PC-9 (cell line): ENCODE measurements at regions not wholly inside any gene's neighbourhood (a gene's known extent, or its start where the extent isn't known, plus 50 kb on each side); places are given as distances from the start of the nearest gene placed in this dataset.
"Not testable (repeated sequence)": the region's sequence is repeated elsewhere in the genome, so short reads cannot be mapped to it uniquely, and the experiment has no call there.

Experiments
- BruUV-seq: library from RNA; stranded (reverse); fragments of 400-500 nt; replicated peaks from 2 replicates; lab custom pipeline; 2021; lab: Mats Ljungman, UMichigan
- CTCF ChIA-PET: fragments of 300-600 bp; sonication (Branson Sonifier 250); formaldehyde crosslinking; loops from one replicate; lab custom pipeline; 2022; ENCODE audit warnings: antibody characterized with exemption; lab: Charles Lee
- POLR2A ChIA-PET: fragments of 300-600 bp; sonication (Branson Sonifier 250); formaldehyde crosslinking; loops from one replicate; lab custom pipeline; 2022; ENCODE audit warnings: antibody characterized with exemption; ENCODE audit not compliant: unreplicated experiment; lab: Charles Lee
- DNase-seq, 2 experiments: peaks; one replicate each; pipeline versions ENCODE4 v3.0.0 to v3.0.0-alpha.2; 2015 to 2022; ENCODE audit warnings: mixed read lengths in 1 of 2
- H2AFZ ChIP-seq: fragments of 200-600 bp; sonication (generic); 2 replicates; pipeline ENCODE4 v1.8.1; 2017; ENCODE audit warnings: antibody characterized with exemption
- H3F3A ChIP-seq: fragments of 200-600 bp; sonication (generic); 2 replicates; pipeline ENCODE4 v1.8.1; 2017; ENCODE audit warnings: antibody characterized with exemption, mild to moderate bottlenecking, low read depth; ENCODE audit not compliant: insufficient read depth
- H3K27ac ChIP-seq: fragments of 200-600 bp; sonication (generic); 2 replicates; pipeline ENCODE4 v1.6.1; 2016; ENCODE audit warnings: mixed run types
- H3K27me3 ChIP-seq: fragments of 200-600 bp; sonication (generic); 2 replicates; pipeline ENCODE4 v1.6.1; 2016; ENCODE audit warnings: low read depth, mixed run types; ENCODE audit not compliant: insufficient read depth
- H3K36me3 ChIP-seq: fragments of 200-600 bp; sonication (generic); 2 replicates; pipeline ENCODE4 v1.6.1; 2016; ENCODE audit warnings: low read depth, mixed run types
- H3K4me1 ChIP-seq: fragments of 200-600 bp; sonication (generic); replicated peaks from 2 replicates; pipeline ENCODE4 v1.6.1; 2016; ENCODE audit warnings: mixed run types; ENCODE audit not compliant: insufficient read depth
- H3K4me2 ChIP-seq: fragments of 200-600 bp; sonication (generic); 2 replicates; pipeline ENCODE4 v1.6.1; 2017; ENCODE audit warnings: mixed run types
- H3K4me3 ChIP-seq: fragments of 200-600 bp; sonication (generic); 2 replicates; pipeline ENCODE4 v1.6.1; 2016; ENCODE audit warnings: mixed run types
- H3K79me2 ChIP-seq: fragments of 200-600 bp; sonication (generic); 2 replicates; pipeline ENCODE4 v1.6.1; 2017; ENCODE audit warnings: low read depth, mixed run types
- H3K9me2 ChIP-seq: fragments of 200-600 bp; sonication (generic); 2 replicates; pipeline ENCODE4 v1.8.1; 2017; ENCODE audit warnings: mild to moderate bottlenecking; ENCODE audit not compliant: insufficient read depth
- H3K9me3 ChIP-seq: fragments of 200-600 bp; sonication (generic); 2 replicates; pipeline ENCODE4 v1.8.1; 2016; ENCODE audit warnings: low read depth; ENCODE audit not compliant: insufficient read depth
- H4K20me1 ChIP-seq: fragments of 200-600 bp; sonication (generic); 2 replicates; pipeline ENCODE4 v1.8.1; 2017; ENCODE audit not compliant: insufficient read depth
- CTCF ChIP-seq: fragments of 200-600 bp; sonication (generic); conservative IDR thresholded peaks from 2 replicates; pipeline ENCODE4 v1.6.1; 2017; ENCODE audit warnings: mixed run types, antibody characterized with exemption, mild to moderate bottlenecking, moderate library complexity
- EZH2 ChIP-seq: fragments of 200-600 bp; sonication (generic); IDR thresholded peaks from 2 replicates; pipeline ENCODE4 v1.8.0; 2017; ENCODE audit warnings: antibody characterized with exemption, low read depth
- intact Hi-C: fragments of 100-400 bp; cut with micrococcal nuclease; formaldehyde crosslinking; loops from one replicate; pipeline ENCODE4 v1.10.0; 2022; ENCODE audit not compliant: unreplicated experiment

- Histone ChIP-seq H4K20me1 (no peaks in the 10 kb centered on the region), H3K4me3 (no peak overlapping the region), H3K36me3 (no peaks in the 10 kb centered on the region), H3K4me2 (no peak overlapping the region), H3K27ac (no peak overlapping the region), H3F3A (no peaks in the 10 kb centered on the region), H3K79me2 (no peaks in the 10 kb centered on the region), H3K27me3 (peaks cover 31% of the 10 kb centered on the region), H3K4me1 (no peaks in the 10 kb centered on the region), H2AFZ (no peak overlapping the region), H3K9me3 (no peaks in the 10 kb centered on the region), H3K9me2 (no peaks in the 10 kb centered on the region)
- DNase-seq = no peak
- intact Hi-C loops = no loop called here
- no TSS peak for BruUV-seq
- POLR2A ChIA-PET = no interaction called here
- CTCF ChIA-PET = no interaction called here
- no peak for TF ChIP-seq EZH2
- TF ChIP-seq CTCF = no peak
Measured at GRCh38 chr16:25366078-25366477, 108.4 kb upstream of the ZKSCAN2 start.

- not testable (repeated sequence) for H3K9me3 ChIP-seq, H3K4me2 ChIP-seq
Measured at GRCh38 chr16:25359516-25359915, 101.9 kb upstream of the ZKSCAN2 start.

GRCh38 chr16:25344006-25344405, 86.4 kb upstream of the ZKSCAN2 start:
- Histone ChIP-seq H3K4me2 (no peak overlapping the region), H3K4me3 (no peak overlapping the region), H3K27me3 (peaks cover 16% of the 10 kb centered on the region; the same call in 1 of the 2 replicates), H3K27ac (no peak overlapping the region), H3K79me2 (no peaks in the 10 kb centered on the region), H3F3A (no peaks in the 10 kb centered on the region), H3K4me1 (no peaks in the 10 kb centered on the region), H2AFZ (no peak overlapping the region), H3K9me3 (no peaks in the 10 kb centered on the region), H3K36me3 (no peaks in the 10 kb centered on the region), H4K20me1 (no peaks in the 10 kb centered on the region), H3K9me2 (no peaks in the 10 kb centered on the region; the same call in 1 of the 2 replicates)
- intact Hi-C loops = no loop called here
- POLR2A ChIA-PET = no interaction called here
- CTCF ChIA-PET = no interaction called here
- DNase-seq = no peak
- BruUV-seq = no TSS peak
- no peak for TF ChIP-seq CTCF
- no peak for TF ChIP-seq EZH2

More at GRCh38 chr16:25359516-25359915, 101.9 kb upstream of the ZKSCAN2 start:
- H3K4me1 ChIP-seq, H4K20me1 ChIP-seq, H3K4me3 ChIP-seq, CTCF ChIA-PET, DNase-seq, H3K27me3 ChIP-seq, H3K79me2 ChIP-seq, H3F3A ChIP-seq, POLR2A ChIA-PET, H3K9me2 ChIP-seq, H2AFZ ChIP-seq, BruUV-seq, H3K27ac ChIP-seq, H3K36me3 ChIP-seq, intact Hi-C loops: not testable (repeated sequence)

- Histone ChIP-seq H3K27me3 (peaks cover 22% of the 10 kb centered on the region; the same call in 1 of the 2 replicates), H3K9me2 (no peaks in the 10 kb centered on the region; the same call in 1 of the 2 replicates), H3K27ac (no peak overlapping the region), H3K79me2 (no peaks in the 10 kb centered on the region), H2AFZ (no peak overlapping the region), H3K4me3 (no peak overlapping the region), H3K4me2 (no peak overlapping the region), H3K36me3 (no peaks in the 10 kb centered on the region), H3K9me3 (no peaks in the 10 kb centered on the region), H3F3A (no peaks in the 10 kb centered on the region), H4K20me1 (no peaks in the 10 kb centered on the region), H3K4me1 (no peaks in the 10 kb centered on the region)
- ChIA-PET CTCF (no interaction called here), POLR2A (no interaction called here)
- intact Hi-C loops = no loop called here
- TF ChIP-seq CTCF (no peak), EZH2 (no peak)
- no TSS peak for BruUV-seq
- no peak for DNase-seq
Measured at GRCh38 chr16:25340973-25341372, 83.3 kb upstream of the ZKSCAN2 start.
